ENCODE measurements at regions not wholly inside any gene's neighbourhood (a gene's known extent, or its start where the extent isn't known, plus 50 kb on each side); places are given as distances from the start of the nearest gene placed in this dataset.

- no peak for TF ChIP-seq EZH2 (IDR thresholded peaks at IDR 0.05; ENCODE audit: insufficient read depth, poor library complexity, severe bottlenecking)
- no peak for TF ChIP-seq EZH2phosphoT487 (IDR thresholded peaks at IDR 0.05; ENCODE audit: insufficient read depth, low read depth)
These were observed 117.6 kb upstream of the MGAT4C start for GRCh38 chr12:86373813-86374212.
